ENCODE measurements at regions not wholly inside any gene's neighbourhood (a gene's known extent, or its start where the extent isn't known, plus 50 kb on each side); places are given as distances from the start of the nearest gene placed in this dataset.

- no peak for DNase-seq
Measured at GRCh38 chr1:147463022-147463421, 78.3 kb upstream of the BCL9 start.

GRCh38 chr1:147466543-147466942 lies 74.8 kb upstream of the BCL9 start:
- no peak for DNase-seq

GRCh38 chr1:147470079-147470478 lies 71.2 kb upstream of the BCL9 start:
- no peak for DNase-seq

- DNase-seq, result no peak
Measured at GRCh38 chr1:147472489-147472888, 68.8 kb upstream of the BCL9 start.

GRCh38 chr1:147472966-147473732 lies 68.2 kb upstream of the BCL9 start:
- DNase-seq, result peak; percentile 23

- no peak for DNase-seq
Measured at GRCh38 chr1:147473733-147474049, 67.6 kb upstream of the BCL9 start.

- DNase-seq, result no peak
Measured at GRCh38 chr1:147475488-147475887, 65.8 kb upstream of the BCL9 start.

- no peak for DNase-seq
Measured at GRCh38 chr1:147478521-147478920, 62.8 kb upstream of the BCL9 start.

GRCh38 chr1:147479864-147480564 lies 61.3 kb upstream of the BCL9 start:
- DNase-seq, result no peak

GRCh38 chr1:147480565-147480935 lies 60.8 kb upstream of the BCL9 start:
- no peak for DNase-seq

- no peak for DNase-seq
Measured at GRCh38 chr1:147486876-147487656, 54.2 kb upstream of the BCL9 start.

GRCh38 chr1:147491098-147491497 lies 50.2 kb upstream of the BCL9 start:
- no peak for DNase-seq
